ENCODE measurements at regions not wholly inside any gene's neighbourhood (a gene's known extent, or its start where the extent isn't known, plus 50 kb on each side); places are given as distances from the start of the nearest gene placed in this dataset.

- Histone ChIP-seq H4K8ac (ENCODE audit: low read depth, low read length) (no peak overlapping the region), H2AK5ac (ENCODE audit: low read length) (no peak overlapping the region), H2BK120ac (ENCODE audit: low read depth, low read length) (no peak overlapping the region), H4K5ac (ENCODE audit: low read length) (no peak overlapping the region), H3K4me2 (ENCODE audit: low read length) (no peak overlapping the region), H3K36me3 (ENCODE audit: control insufficient read depth, insufficient read depth, low read length) (no peaks in the 10 kb centered on the region), H3K56ac (ENCODE audit: low read length) (no peak overlapping the region), H3K23ac (ENCODE audit: low read length) (no peak overlapping the region), H3K79me2 (ENCODE audit: control insufficient read depth, insufficient read depth, low read length) (no peaks in the 10 kb centered on the region), H3K9ac (ENCODE audit: low read length) (no peak overlapping the region), H3K79me1 (ENCODE audit: low read length) (no peaks in the 10 kb centered on the region), H3K27me3 (ENCODE audit: insufficient read depth, low read length, poor library complexity) (no peaks in the 10 kb centered on the region), H3K4ac (ENCODE audit: low read depth, low read length) (no peak overlapping the region), H2BK5ac (ENCODE audit: low read length) (no peak overlapping the region), H3K4me3 (ENCODE audit: low read length) (no peak overlapping the region), H3K18ac (ENCODE audit: low read length) (no peak overlapping the region), H2BK15ac (replicated peaks; ENCODE audit: low read depth) (no peak overlapping the region), H3K27ac (ENCODE audit: low read depth, low read length) (no peak overlapping the region), H3K4me1 (ENCODE audit: control insufficient read depth, low read depth, low read length) (no peaks in the 10 kb centered on the region)
- no peak for DNase-seq
- no CpG with 5 or more reads among the region's 7 CpGs for WGBS (ENCODE audit: extremely low coverage, insufficient coverage, low lambda C conversion rate)
Measured at GRCh38 chr10:130887170-130887569, 424.4 kb downstream of the TCERG1L start.

GRCh38 chr10:130888493-130888892, 423.0 kb downstream of the TCERG1L start:
- H3K4me2 ChIP-seq (ENCODE audit: low read length), result no peak overlapping the region
- H2BK15ac ChIP-seq (replicated peaks; ENCODE audit: low read depth), result no peak overlapping the region
- H3K9ac ChIP-seq (ENCODE audit: low read length), result no peak overlapping the region
- no peak overlapping the region for H3K4me3 ChIP-seq (ENCODE audit: low read length)
- H4K5ac ChIP-seq (ENCODE audit: low read length), result no peak overlapping the region
- no peak overlapping the region for H3K56ac ChIP-seq (ENCODE audit: low read length)
- DNase-seq, result no peak
- H3K79me2 ChIP-seq (ENCODE audit: control insufficient read depth, insufficient read depth, low read length), result no peaks in the 10 kb centered on the region
- WGBS (ENCODE audit: extremely low coverage, insufficient coverage, low lambda C conversion rate), result no CpG with 5 or more reads among the region's 2 CpGs
- no peak overlapping the region for H3K23ac ChIP-seq (ENCODE audit: low read length)
- H3K36me3 ChIP-seq (ENCODE audit: control insufficient read depth, insufficient read depth, low read length), result no peaks in the 10 kb centered on the region
- H3K79me1 ChIP-seq (ENCODE audit: low read length), result no peaks in the 10 kb centered on the region
- no peak overlapping the region for H3K18ac ChIP-seq (ENCODE audit: low read length)
- no peak overlapping the region for H2BK5ac ChIP-seq (ENCODE audit: low read length)
- H3K27ac ChIP-seq (ENCODE audit: low read depth, low read length), result no peak overlapping the region
- no peak overlapping the region for H3K4ac ChIP-seq (ENCODE audit: low read depth, low read length)
- H2BK120ac ChIP-seq (ENCODE audit: low read depth, low read length), result no peak overlapping the region
- no peak overlapping the region for H2AK5ac ChIP-seq (ENCODE audit: low read length)
- H3K4me1 ChIP-seq (ENCODE audit: control insufficient read depth, low read depth, low read length), result no peaks in the 10 kb centered on the region
- H4K8ac ChIP-seq (ENCODE audit: low read depth, low read length), result no peak overlapping the region
- H3K27me3 ChIP-seq (ENCODE audit: insufficient read depth, low read length, poor library complexity), result no peaks in the 10 kb centered on the region

DNA sequence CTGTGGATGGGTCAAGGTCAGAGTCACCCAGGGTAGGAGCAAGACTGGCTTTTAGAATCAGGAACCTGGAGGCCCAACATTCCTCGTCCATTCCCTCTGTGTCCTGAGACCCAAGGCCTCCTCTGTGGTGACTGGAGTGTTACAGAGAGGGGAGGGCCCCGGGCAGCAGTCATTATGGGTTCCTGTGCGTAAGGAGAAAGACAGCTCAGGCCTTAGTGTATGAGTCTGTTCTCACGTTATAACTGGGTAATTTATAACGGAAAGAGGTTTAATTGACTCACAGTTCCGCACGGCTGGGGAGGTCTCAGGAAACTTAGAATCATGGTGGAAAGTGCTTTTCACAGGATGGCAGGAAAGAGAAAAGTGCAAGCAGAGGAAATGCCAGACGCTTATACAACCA, 422.3 kb downstream of the TCERG1L start:
- Histone ChIP-seq H3K4me2 (ENCODE audit: low read length) (no peak overlapping the region), H2BK5ac (ENCODE audit: low read length) (no peak overlapping the region), H3K79me2 (ENCODE audit: control insufficient read depth, insufficient read depth, low read length) (no peaks in the 10 kb centered on the region), H3K18ac (ENCODE audit: low read length) (no peak overlapping the region), H3K27ac (ENCODE audit: low read depth, low read length) (no peak overlapping the region), H3K56ac (ENCODE audit: low read length) (no peak overlapping the region), H2BK120ac (ENCODE audit: low read depth, low read length) (no peak overlapping the region), H3K9ac (ENCODE audit: low read length) (no peak overlapping the region), H3K4ac (ENCODE audit: low read depth, low read length) (no peak overlapping the region), H2BK15ac (replicated peaks; ENCODE audit: low read depth) (no peak overlapping the region), H3K4me3 (ENCODE audit: low read length) (no peak overlapping the region), H4K8ac (ENCODE audit: low read depth, low read length) (no peak overlapping the region), H3K36me3 (ENCODE audit: control insufficient read depth, insufficient read depth, low read length) (no peaks in the 10 kb centered on the region), H4K5ac (ENCODE audit: low read length) (no peak overlapping the region), H2AK5ac (ENCODE audit: low read length) (no peak overlapping the region), H3K23ac (ENCODE audit: low read length) (no peak overlapping the region), H3K27me3 (ENCODE audit: insufficient read depth, low read length, poor library complexity) (no peaks in the 10 kb centered on the region), H3K79me1 (ENCODE audit: low read length) (no peaks in the 10 kb centered on the region), H3K4me1 (ENCODE audit: control insufficient read depth, low read depth, low read length) (no peaks in the 10 kb centered on the region)
- no peak for DNase-seq
- no CpG with 5 or more reads among the region's 8 CpGs for WGBS (ENCODE audit: extremely low coverage, insufficient coverage, low lambda C conversion rate)

GRCh38 chr10:130889780-130890179, 421.7 kb downstream of the TCERG1L start:
- no CpG with 5 or more reads among the region's 6 CpGs for WGBS (ENCODE audit: extremely low coverage, insufficient coverage, low lambda C conversion rate)
- Histone ChIP-seq H2BK15ac (replicated peaks; ENCODE audit: low read depth) (no peak overlapping the region), H3K18ac (ENCODE audit: low read length) (no peak overlapping the region), H3K27me3 (ENCODE audit: insufficient read depth, low read length, poor library complexity) (no peaks in the 10 kb centered on the region), H3K79me2 (ENCODE audit: control insufficient read depth, insufficient read depth, low read length) (no peaks in the 10 kb centered on the region), H3K4me2 (ENCODE audit: low read length) (no peak overlapping the region), H4K5ac (ENCODE audit: low read length) (no peak overlapping the region), H3K36me3 (ENCODE audit: control insufficient read depth, insufficient read depth, low read length) (no peaks in the 10 kb centered on the region), H2AK5ac (ENCODE audit: low read length) (no peak overlapping the region), H3K4me3 (ENCODE audit: low read length) (no peak overlapping the region), H3K9ac (ENCODE audit: low read length) (no peak overlapping the region), H3K56ac (ENCODE audit: low read length) (no peak overlapping the region), H4K8ac (ENCODE audit: low read depth, low read length) (no peak overlapping the region), H3K4me1 (ENCODE audit: control insufficient read depth, low read depth, low read length) (no peaks in the 10 kb centered on the region), H3K23ac (ENCODE audit: low read length) (no peak overlapping the region), H3K4ac (ENCODE audit: low read depth, low read length) (no peak overlapping the region), H2BK120ac (ENCODE audit: low read depth, low read length) (no peak overlapping the region), H3K27ac (ENCODE audit: low read depth, low read length) (no peak overlapping the region), H2BK5ac (ENCODE audit: low read length) (no peak overlapping the region), H3K79me1 (ENCODE audit: low read length) (no peaks in the 10 kb centered on the region)
- DNase-seq, result no peak

GRCh38 chr10:130891066-130891465, 420.5 kb downstream of the TCERG1L start:
- Histone ChIP-seq H3K79me2 (ENCODE audit: control insufficient read depth, insufficient read depth, low read length) (no peaks in the 10 kb centered on the region), H3K4me2 (ENCODE audit: low read length) (no peak overlapping the region), H3K27me3 (ENCODE audit: insufficient read depth, low read length, poor library complexity) (no peaks in the 10 kb centered on the region), H4K5ac (ENCODE audit: low read length) (no peak overlapping the region), H3K36me3 (ENCODE audit: control insufficient read depth, insufficient read depth, low read length) (no peaks in the 10 kb centered on the region), H3K79me1 (ENCODE audit: low read length) (no peaks in the 10 kb centered on the region), H4K8ac (ENCODE audit: low read depth, low read length) (no peak overlapping the region), H3K56ac (ENCODE audit: low read length) (no peak overlapping the region), H3K4me3 (ENCODE audit: low read length) (no peak overlapping the region), H3K23ac (ENCODE audit: low read length) (no peak overlapping the region), H2BK15ac (replicated peaks; ENCODE audit: low read depth) (no peak overlapping the region), H3K4me1 (ENCODE audit: control insufficient read depth, low read depth, low read length) (no peaks in the 10 kb centered on the region), H2BK5ac (ENCODE audit: low read length) (no peak overlapping the region), H3K27ac (ENCODE audit: low read depth, low read length) (no peak overlapping the region), H2BK120ac (ENCODE audit: low read depth, low read length) (no peak overlapping the region), H3K4ac (ENCODE audit: low read depth, low read length) (no peak overlapping the region), H3K18ac (ENCODE audit: low read length) (no peak overlapping the region), H3K9ac (ENCODE audit: low read length) (no peak overlapping the region), H2AK5ac (ENCODE audit: low read length) (no peak overlapping the region)
- DNase-seq, result no peak
- no CpG with 5 or more reads among the region's 11 CpGs for WGBS (ENCODE audit: extremely low coverage, insufficient coverage, low lambda C conversion rate)

GRCh38 chr10:130894471-130894870, 417.1 kb downstream of the TCERG1L start:
- DNase-seq, result no peak
- no peak overlapping the region for H2BK15ac ChIP-seq (replicated peaks; ENCODE audit: low read depth)
- no peak overlapping the region for H3K4me3 ChIP-seq (ENCODE audit: low read length)
- H2BK5ac ChIP-seq (ENCODE audit: low read length), result no peak overlapping the region
- H3K79me1 ChIP-seq (ENCODE audit: low read length), result no peaks in the 10 kb centered on the region
- H3K9ac ChIP-seq (ENCODE audit: low read length), result no peak overlapping the region
- H3K23ac ChIP-seq (ENCODE audit: low read length), result no peak overlapping the region
- no peaks in the 10 kb centered on the region for H3K36me3 ChIP-seq (ENCODE audit: control insufficient read depth, insufficient read depth, low read length)
- no peaks in the 10 kb centered on the region for H3K4me1 ChIP-seq (ENCODE audit: control insufficient read depth, low read depth, low read length)
- no peak overlapping the region for H2AK5ac ChIP-seq (ENCODE audit: low read length)
- H3K27me3 ChIP-seq (ENCODE audit: insufficient read depth, low read length, poor library complexity), result no peaks in the 10 kb centered on the region
- H3K18ac ChIP-seq (ENCODE audit: low read length), result no peak overlapping the region
- no peak overlapping the region for H4K5ac ChIP-seq (ENCODE audit: low read length)
- H3K4me2 ChIP-seq (ENCODE audit: low read length), result no peak overlapping the region
- H4K8ac ChIP-seq (ENCODE audit: low read depth, low read length), result no peak overlapping the region
- H3K4ac ChIP-seq (ENCODE audit: low read depth, low read length), result no peak overlapping the region
- H3K56ac ChIP-seq (ENCODE audit: low read length), result no peak overlapping the region
- H3K79me2 ChIP-seq (ENCODE audit: control insufficient read depth, insufficient read depth, low read length), result no peaks in the 10 kb centered on the region
- no CpG with 5 or more reads among the region's 7 CpGs for WGBS (ENCODE audit: extremely low coverage, insufficient coverage, low lambda C conversion rate)
- H2BK120ac ChIP-seq (ENCODE audit: low read depth, low read length), result no peak overlapping the region
- no peak overlapping the region for H3K27ac ChIP-seq (ENCODE audit: low read depth, low read length)

All from mesendoderm (in vitro differentiated cells).